Keratinocyte (primary cell): ENCODE measurements at regions not wholly inside any gene's neighbourhood (a gene's known extent, or its start where the extent isn't known, plus 50 kb on each side); places are given as distances from the start of the nearest gene placed in this dataset.
"Not testable (repeated sequence)": the region's sequence is repeated elsewhere in the genome, so short reads cannot be mapped to it uniquely, and the experiment has no call there.

ENCODE experiments used
- DNase-seq: peaks from one replicate; pipeline ENCODE4 v3.0.0-alpha.2; 2011; ENCODE audit warnings: low read depth, missing footprints, low spot score
- FAIRE-seq: peaks from 2 replicates; lab custom pipeline; 2011; peaks lifted over from hg19 to GRCh38; lab: Jason Lieb, UNC
- H2AFZ ChIP-seq: 2 replicates; pipeline ENCODE4 v1.6.0; 2012; ENCODE audit warnings: low read length, control low read depth, inconsistent platforms; ENCODE audit not compliant: control insufficient read depth
- H3K27ac ChIP-seq: 2 replicates; pipeline ENCODE4 v1.5.1; 2011; ENCODE audit warnings: low read length; ENCODE audit not compliant: control insufficient read depth, insufficient read depth
- H3K27me3 ChIP-seq: 3 replicates; pipeline ENCODE4 v1.6.0; 2011; ENCODE audit warnings: low read length; ENCODE audit not compliant: control insufficient read depth, insufficient read depth; ENCODE audit errors: extremely low read depth
- H3K36me3 ChIP-seq, 2 experiments: 2 replicates in 1 of 2; 3 replicates in 1 of 2; pipeline ENCODE4 v1.5.1; 2011; ENCODE audit warnings: low read length in 2 of 2, mild to moderate bottlenecking in 1 of 2; ENCODE audit not compliant: control insufficient read depth in 2 of 2, insufficient read depth in 2 of 2; ENCODE audit errors: extremely low read depth in 1 of 2
- H3K4me1 ChIP-seq: 3 replicates; pipeline ENCODE4 v1.5.1; 2011; ENCODE audit warnings: low read length; ENCODE audit not compliant: control insufficient read depth, insufficient read depth; ENCODE audit errors: extremely low read depth
- H3K4me2 ChIP-seq: 3 replicates; pipeline ENCODE4 v1.6.0; 2011; ENCODE audit warnings: low read depth, low read length; ENCODE audit not compliant: control insufficient read depth, insufficient read depth; ENCODE audit errors: extremely low read depth
- H3K4me3 ChIP-seq, 3 experiments: fragments of 200-600 bp in 1 of 3; sonication (generic) in 1 of 3; 2 replicates in 2 of 3; 3 replicates in 1 of 3; pipeline ENCODE4 v1.5.1; 2011 to 2016; ENCODE audit warnings: low read length in 3 of 3, mild to moderate bottlenecking in 3 of 3, control low read depth in 2 of 3, inconsistent platforms in 1 of 3, low read depth in 1 of 3, mixed read lengths in 1 of 3, mixed run types in 1 of 3, moderate library complexity in 1 of 3; ENCODE audit not compliant: control insufficient read depth in 2 of 3, insufficient read depth in 2 of 3; ENCODE audit errors: extremely low read depth in 1 of 3
- H3K79me2 ChIP-seq: 2 replicates; pipeline ENCODE4 v1.6.0; 2012; ENCODE audit warnings: low read length; ENCODE audit not compliant: control insufficient read depth, insufficient read depth
- H3K9ac ChIP-seq: 3 replicates; pipeline ENCODE4 v1.6.0; 2011; ENCODE audit warnings: low read length; ENCODE audit not compliant: control insufficient read depth, insufficient read depth; ENCODE audit errors: extremely low read depth
- H3K9me1 ChIP-seq: 3 replicates; pipeline ENCODE4 v1.6.0; 2011; ENCODE audit warnings: low read length; ENCODE audit not compliant: control insufficient read depth, insufficient read depth; ENCODE audit errors: extremely low read depth
- H3K9me3 ChIP-seq: 2 replicates; pipeline ENCODE4 v1.5.1; 2012; ENCODE audit warnings: low read depth, low read length; ENCODE audit not compliant: control insufficient read depth
- H4K20me1 ChIP-seq: 3 replicates; pipeline ENCODE4 v1.6.0; 2011; ENCODE audit warnings: low read length; ENCODE audit not compliant: control insufficient read depth, insufficient read depth; ENCODE audit errors: extremely low read depth
- EZH2 ChIP-seq: IDR thresholded peaks from one replicate; pipeline ENCODE4 v1.6.1; 2012; ENCODE audit warnings: inconsistent platforms, mild to moderate bottlenecking, low read length, moderate library complexity
- dilution Hi-C: fragments of 300-500 bp; cut with MboI; formaldehyde crosslinking; loops from one replicate; pipeline ENCODE4 v1.7.0; 2020; ENCODE audit warnings: low sequenced_read_pairs; ENCODE audit not compliant: extremely low pct_ligation_motif_present
- TF ChIP-seq, protein P1 (sequence below), 3 experiments: IDR thresholded peaks in 1 of 3; conservative IDR thresholded peaks in 1 of 3; optimal IDR thresholded peaks in 1 of 3; 2 replicates in 2 of 3; 3 replicates in 1 of 3; pipeline versions ENCODE3 to v1.5.1; 2011; ENCODE audit warnings: low read length in 3 of 3, mild to moderate bottlenecking in 3 of 3, moderate library complexity in 2 of 3, control low read depth in 1 of 3, inconsistent platforms in 1 of 3; ENCODE audit not compliant: insufficient read depth in 2 of 3; ENCODE audit errors: extremely low read depth in 1 of 3

DNA sequence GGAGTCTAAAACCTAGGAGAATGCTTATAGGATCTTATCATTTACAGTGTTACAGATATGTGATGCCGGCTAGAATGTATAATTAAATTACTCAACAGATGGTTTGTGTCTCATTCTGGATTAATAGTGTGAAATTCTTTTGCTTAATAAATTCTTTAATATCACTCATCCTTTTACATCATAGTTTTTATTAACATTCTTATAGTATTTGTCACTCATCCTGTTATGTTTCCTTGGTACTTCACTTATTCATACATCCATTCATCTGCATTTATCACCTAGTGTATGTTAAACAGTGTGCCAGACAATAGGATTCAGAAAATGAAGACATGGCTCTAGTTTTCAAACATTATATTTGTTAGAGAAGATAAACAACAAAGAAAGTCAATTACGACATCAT lies 468.7 kb downstream of the FRK start:
- H3K4me2 ChIP-seq = no peak overlapping the region
- H3K9ac ChIP-seq = no peak overlapping the region
- H4K20me1 ChIP-seq = no peaks in the 10 kb centered on the region
- no peaks in the 10 kb centered on the region for H3K9me1 ChIP-seq
- no peaks in the 10 kb centered on the region for H3K9me3 ChIP-seq
- no peaks in the 10 kb centered on the region for H3K27me3 ChIP-seq
- no peaks in the 10 kb centered on the region for H3K4me1 ChIP-seq
- H2AFZ ChIP-seq = no peak overlapping the region
- TF ChIP-seq EZH2 = no peak
- TF ChIP-seq, protein P1, sequence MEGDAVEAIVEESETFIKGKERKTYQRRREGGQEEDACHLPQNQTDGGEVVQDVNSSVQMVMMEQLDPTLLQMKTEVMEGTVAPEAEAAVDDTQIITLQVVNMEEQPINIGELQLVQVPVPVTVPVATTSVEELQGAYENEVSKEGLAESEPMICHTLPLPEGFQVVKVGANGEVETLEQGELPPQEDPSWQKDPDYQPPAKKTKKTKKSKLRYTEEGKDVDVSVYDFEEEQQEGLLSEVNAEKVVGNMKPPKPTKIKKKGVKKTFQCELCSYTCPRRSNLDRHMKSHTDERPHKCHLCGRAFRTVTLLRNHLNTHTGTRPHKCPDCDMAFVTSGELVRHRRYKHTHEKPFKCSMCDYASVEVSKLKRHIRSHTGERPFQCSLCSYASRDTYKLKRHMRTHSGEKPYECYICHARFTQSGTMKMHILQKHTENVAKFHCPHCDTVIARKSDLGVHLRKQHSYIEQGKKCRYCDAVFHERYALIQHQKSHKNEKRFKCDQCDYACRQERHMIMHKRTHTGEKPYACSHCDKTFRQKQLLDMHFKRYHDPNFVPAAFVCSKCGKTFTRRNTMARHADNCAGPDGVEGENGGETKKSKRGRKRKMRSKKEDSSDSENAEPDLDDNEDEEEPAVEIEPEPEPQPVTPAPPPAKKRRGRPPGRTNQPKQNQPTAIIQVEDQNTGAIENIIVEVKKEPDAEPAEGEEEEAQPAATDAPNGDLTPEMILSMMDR (optimal IDR thresholded peaks at IDR 0.05 in 1 of 3, IDR thresholded peaks at IDR 0.05 in 1 of 3, conservative IDR thresholded peaks at IDR 0.05 in 1 of 3; ENCODE audit: extremely low read depth in 1 of 3, insufficient read depth in 2 of 3, low read length in 3 of 3) = no peak
- dilution Hi-C loops = no loop called here
- no peaks in the 10 kb centered on the region for H3K79me2 ChIP-seq
- H3K36me3 ChIP-seq = no peaks in the 10 kb centered on the region
- H3K4me3 ChIP-seq = no peak overlapping the region
- DNase-seq (no peak), FAIRE-seq (no peak)
- no peak overlapping the region for H3K27ac ChIP-seq

DNA sequence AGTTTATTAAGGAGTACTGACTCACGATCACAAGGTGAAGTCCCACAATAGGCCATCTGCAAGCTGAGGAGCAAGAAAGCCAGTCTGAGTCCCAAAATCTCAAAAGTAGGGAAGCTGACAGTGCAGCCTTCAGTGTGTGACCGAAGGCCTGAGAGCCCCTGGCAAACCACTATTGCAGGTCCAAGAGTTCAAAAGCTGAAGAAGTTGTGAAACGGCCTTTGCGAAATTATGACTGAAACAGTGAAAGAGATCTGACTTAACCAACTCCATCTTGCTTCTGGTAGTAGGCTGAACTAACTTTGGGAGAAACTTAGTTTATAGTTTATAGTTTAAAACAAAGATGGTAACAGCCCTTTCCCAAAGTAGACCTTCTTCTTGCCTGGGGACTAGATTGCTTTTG lies 471.6 kb downstream of the FRK start:
- H3K27me3 ChIP-seq, H2AFZ ChIP-seq, H3K79me2 ChIP-seq, H3K36me3 ChIP-seq, H4K20me1 ChIP-seq, H3K9me3 ChIP-seq, H3K4me3 ChIP-seq, H3K27ac ChIP-seq, H3K9ac ChIP-seq, DNase-seq, H3K9me1 ChIP-seq, H3K4me1 ChIP-seq, FAIRE-seq, H3K4me2 ChIP-seq, dilution Hi-C loops: not testable (repeated sequence)

DNA sequence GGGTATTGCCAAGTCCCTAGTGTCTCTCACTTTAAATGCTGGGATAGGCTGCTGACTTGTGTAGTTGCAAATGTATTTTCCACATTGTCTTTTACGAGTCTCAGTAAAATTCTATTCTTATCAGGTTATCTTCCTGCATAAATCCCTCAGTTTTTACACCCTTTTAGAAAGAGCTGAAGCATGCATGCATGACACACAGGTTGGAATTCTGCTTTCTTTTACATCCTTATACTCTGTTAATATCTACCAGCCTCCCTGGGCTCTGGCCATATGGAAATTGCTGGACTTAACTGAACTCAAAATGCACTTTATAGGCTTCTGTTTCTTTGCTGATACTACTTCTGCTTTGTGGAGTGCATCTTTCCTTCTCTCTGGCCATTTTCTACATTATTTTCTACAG lies 477.4 kb downstream of the FRK start:
- FAIRE-seq (no peak), DNase-seq (no peak)
- Histone ChIP-seq H3K36me3 (no peaks in the 10 kb centered on the region), H4K20me1 (no peaks in the 10 kb centered on the region), H3K9ac (no peak overlapping the region), H3K4me1 (no peaks in the 10 kb centered on the region), H3K4me3 (no peak overlapping the region), H3K27ac (no peak overlapping the region), H3K79me2 (no peaks in the 10 kb centered on the region), H3K4me2 (no peak overlapping the region), H3K9me3 (no peaks in the 10 kb centered on the region), H3K27me3 (no peaks in the 10 kb centered on the region), H2AFZ (no peak overlapping the region), H3K9me1 (no peaks in the 10 kb centered on the region)
- TF ChIP-seq, protein P1 (optimal IDR thresholded peaks at IDR 0.05 in 1 of 3, IDR thresholded peaks at IDR 0.05 in 1 of 3, conservative IDR thresholded peaks at IDR 0.05 in 1 of 3; ENCODE audit: extremely low read depth in 1 of 3, insufficient read depth in 2 of 3, low read length in 3 of 3) = no peak
- TF ChIP-seq EZH2 = no peak
- dilution Hi-C loops = no loop called here
